ENCODE measurements at regions not wholly inside any gene's neighbourhood (a gene's known extent, or its start where the extent isn't known, plus 50 kb on each side); places are given as distances from the start of the nearest gene placed in this dataset.

- Mint-ChIP-seq H3K27ac (no peak overlapping the region), H3K4me3 (no peak overlapping the region), H3K36me3 (no peaks in the 10 kb centered on the region), H3K9me3 (no peaks in the 10 kb centered on the region), H3K27me3 (ENCODE audit: low read depth) (no peaks in the 10 kb centered on the region), H3K4me1 (no peaks in the 10 kb centered on the region)
- TF ChIP-seq ATF2 (CRISPR knock-in tag; IDR thresholded peaks at IDR 0.05; ENCODE audit: borderline replicate concordance, low read depth) (no peak), SOX15 (CRISPR knock-in tag; IDR thresholded peaks at IDR 0.05) (no peak), SMAD4 (CRISPR knock-in tag; IDR thresholded peaks at IDR 0.05) (no peak), OVOL2 (CRISPR knock-in tag; IDR thresholded peaks at IDR 0.05; ENCODE audit: borderline replicate concordance) (no peak), ZNF281 (CRISPR knock-in tag; IDR thresholded peaks at IDR 0.05) (no peak), GTF2I (CRISPR knock-in tag; conservative IDR thresholded peaks at IDR 0.05) (no peak), ZBTB43 (CRISPR knock-in tag; IDR thresholded peaks at IDR 0.05) (no peak), ZMAT4 (CRISPR knock-in tag; IDR thresholded peaks at IDR 0.05) (no peak), ATF3 (CRISPR knock-in tag; conservative IDR thresholded peaks at IDR 0.05) (no peak), HMGXB4 (CRISPR knock-in tag; IDR thresholded peaks at IDR 0.05) (no peak), ATF1 (CRISPR knock-in tag; IDR thresholded peaks at IDR 0.05) (no peak)
- ATAC-seq: no peak
- DNase-seq (ENCODE audit: low spot score): no peak
- CTCF ChIA-PET: no interaction called here
- POLR2A ChIA-PET: no interaction called here
These were observed 50.6 kb upstream of the TMEFF2 start for GRCh38 chr2:192245329-192245728.

Data from WTC11 (cell line).